Fibroblast of pulmonary artery (primary cell): ENCODE measurements at regions not wholly inside any gene's neighbourhood (a gene's known extent, or its start where the extent isn't known, plus 50 kb on each side); places are given as distances from the start of the nearest gene placed in this dataset.

ENCODE experiments used
- DNase-seq: peaks from one replicate; pipeline ENCODE4 v3.0.0-alpha.2; 2010; ENCODE audit warnings: low read depth
- H3K4me3 ChIP-seq: replicated peaks from 2 replicates; pipeline ENCODE4 v1.5.1; 2011; ENCODE audit warnings: low read depth, mild to moderate bottlenecking, control low read depth, low read length, moderate library complexity
- TF ChIP-seq, protein P1 (sequence below): IDR thresholded peaks from 2 replicates; pipeline ENCODE4 v1.5.1; 2011; ENCODE audit warnings: mild to moderate bottlenecking, control low read depth, low read length, inconsistent platforms; ENCODE audit errors: missing control alignments

DNA sequence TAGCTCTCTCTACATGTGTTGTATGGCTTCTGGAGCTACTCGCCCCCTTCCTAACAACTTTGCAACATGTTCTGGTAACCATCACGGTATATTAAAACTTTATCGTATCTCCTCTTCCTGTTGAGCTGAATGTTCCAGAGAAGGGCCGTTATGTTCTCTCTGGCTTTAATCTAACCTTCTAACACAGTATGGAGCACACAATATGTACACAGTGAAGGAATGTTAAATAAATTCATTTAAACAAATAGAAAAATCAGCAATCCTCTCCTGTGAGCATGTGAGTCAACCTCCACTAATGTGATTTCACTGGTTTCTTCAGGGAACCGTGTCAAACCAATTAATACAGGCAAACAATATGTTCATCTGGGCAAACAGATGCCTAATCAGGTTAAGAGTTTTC lies 319.5 kb upstream of the OR4E1 start:
- H3K4me3 ChIP-seq, result no peak overlapping the region
- no peak for DNase-seq
- TF ChIP-seq, protein P1, sequence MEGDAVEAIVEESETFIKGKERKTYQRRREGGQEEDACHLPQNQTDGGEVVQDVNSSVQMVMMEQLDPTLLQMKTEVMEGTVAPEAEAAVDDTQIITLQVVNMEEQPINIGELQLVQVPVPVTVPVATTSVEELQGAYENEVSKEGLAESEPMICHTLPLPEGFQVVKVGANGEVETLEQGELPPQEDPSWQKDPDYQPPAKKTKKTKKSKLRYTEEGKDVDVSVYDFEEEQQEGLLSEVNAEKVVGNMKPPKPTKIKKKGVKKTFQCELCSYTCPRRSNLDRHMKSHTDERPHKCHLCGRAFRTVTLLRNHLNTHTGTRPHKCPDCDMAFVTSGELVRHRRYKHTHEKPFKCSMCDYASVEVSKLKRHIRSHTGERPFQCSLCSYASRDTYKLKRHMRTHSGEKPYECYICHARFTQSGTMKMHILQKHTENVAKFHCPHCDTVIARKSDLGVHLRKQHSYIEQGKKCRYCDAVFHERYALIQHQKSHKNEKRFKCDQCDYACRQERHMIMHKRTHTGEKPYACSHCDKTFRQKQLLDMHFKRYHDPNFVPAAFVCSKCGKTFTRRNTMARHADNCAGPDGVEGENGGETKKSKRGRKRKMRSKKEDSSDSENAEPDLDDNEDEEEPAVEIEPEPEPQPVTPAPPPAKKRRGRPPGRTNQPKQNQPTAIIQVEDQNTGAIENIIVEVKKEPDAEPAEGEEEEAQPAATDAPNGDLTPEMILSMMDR, result no peak

DNA sequence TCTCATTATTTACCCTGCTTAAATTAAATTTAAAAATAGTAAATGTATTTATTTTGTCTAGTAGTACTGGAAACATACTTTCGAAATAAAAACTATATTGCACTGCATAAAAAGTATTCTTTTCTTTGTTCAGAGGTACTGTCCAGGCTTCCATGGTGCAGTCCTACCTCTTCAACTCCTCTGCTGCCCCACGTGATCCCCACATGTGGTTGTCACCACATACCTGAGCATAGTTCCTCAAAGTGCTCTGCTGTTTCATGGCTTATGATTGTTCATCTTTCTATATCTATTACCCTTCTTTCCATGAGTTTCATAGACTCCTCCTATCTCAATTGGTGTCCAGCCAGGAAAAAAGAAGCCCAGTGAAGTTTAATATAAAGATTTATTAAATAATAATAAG lies 317.5 kb upstream of the OR4E1 start:
- no peak overlapping the region for H3K4me3 ChIP-seq
- TF ChIP-seq, protein P1, result no peak
- DNase-seq, result no peak

DNA sequence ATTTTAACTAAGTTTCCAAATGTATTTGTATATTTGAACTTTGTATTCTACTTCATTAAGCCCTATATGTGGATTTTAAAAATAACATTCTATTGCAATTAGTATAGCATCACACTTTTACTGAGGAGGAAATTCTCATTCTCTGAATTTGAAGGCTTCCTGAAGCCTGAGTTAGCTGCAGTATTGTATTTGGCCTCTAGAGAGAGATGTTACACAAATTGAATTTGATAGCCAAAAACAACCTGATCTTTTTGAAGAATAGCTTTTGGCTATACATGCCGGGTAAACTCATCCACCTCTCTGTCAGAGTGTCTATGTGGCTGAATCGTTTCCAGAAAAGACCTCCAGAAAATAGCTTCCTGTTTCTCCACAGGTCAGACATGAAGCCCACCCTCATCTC lies 316.5 kb upstream of the OR4E1 start:
- TF ChIP-seq, protein P1, result peak; percentile 45
- DNase-seq, result peak; percentile 3
- no peak overlapping the region for H3K4me3 ChIP-seq

DNA sequence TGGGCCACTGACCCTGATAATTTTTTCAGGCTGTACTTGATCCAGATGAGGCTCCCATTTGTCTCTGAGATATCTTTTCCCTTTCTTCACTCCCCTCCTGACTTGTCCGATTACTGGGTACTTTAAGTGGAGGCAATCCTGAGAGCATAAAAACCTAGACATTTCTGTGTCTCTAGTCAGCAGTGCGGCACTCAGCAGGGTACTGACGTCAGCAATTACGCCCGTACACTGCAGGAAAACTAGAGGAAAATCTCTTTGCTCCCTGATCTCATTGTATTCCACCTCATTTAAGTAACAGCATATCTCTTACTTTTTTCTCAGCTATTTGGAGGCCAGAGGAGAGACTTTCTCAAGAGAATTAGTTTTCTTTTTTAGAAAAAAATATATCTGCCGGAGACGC lies 315.5 kb upstream of the OR4E1 start:
- peak; percentile 3 for DNase-seq
- no peak overlapping the region for H3K4me3 ChIP-seq
- TF ChIP-seq, protein P1, result no peak

DNA sequence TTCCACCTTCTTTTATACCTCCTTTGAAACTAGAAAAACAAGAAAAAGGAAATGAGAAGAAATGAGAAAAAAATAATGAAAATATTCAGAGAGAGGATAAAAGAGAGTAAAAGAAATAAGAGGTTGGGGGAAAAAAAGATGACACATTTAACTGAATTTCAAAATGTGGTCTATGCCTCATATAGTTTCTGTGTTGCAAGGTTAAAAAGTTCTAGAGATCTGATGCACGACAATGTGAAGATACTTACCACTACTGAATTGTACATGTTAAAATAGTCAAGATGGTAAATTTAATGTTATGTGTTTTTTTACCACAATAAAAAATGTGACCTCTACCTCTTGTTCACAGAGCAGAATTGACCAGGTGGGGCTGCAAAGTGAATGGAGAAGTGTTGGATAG lies 314.8 kb upstream of the OR4E1 start:
- H3K4me3 ChIP-seq, result no peak overlapping the region
- TF ChIP-seq, protein P1, result no peak
- no peak for DNase-seq

DNA sequence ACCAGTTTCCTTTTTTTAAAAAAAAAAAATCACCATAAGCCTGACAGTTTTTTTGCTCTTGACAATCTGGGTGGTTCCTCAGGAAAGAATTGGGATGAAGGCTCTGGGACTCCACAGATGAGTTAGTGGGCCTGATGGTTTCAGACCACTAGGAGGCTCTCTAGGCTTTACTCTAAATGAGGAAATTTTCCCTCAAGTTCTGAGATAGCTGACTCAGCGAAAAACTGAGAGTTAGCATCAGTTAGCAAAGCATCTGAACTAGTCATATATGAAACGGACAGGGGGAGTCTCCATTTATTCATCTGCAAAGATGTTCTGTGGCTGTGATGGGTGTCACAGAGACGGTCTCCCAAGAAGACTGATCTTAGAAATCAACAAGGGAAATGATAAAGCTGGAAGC lies 314.3 kb upstream of the OR4E1 start:
- peak; percentile 30 for DNase-seq
- no peak overlapping the region for H3K4me3 ChIP-seq
- TF ChIP-seq, protein P1, result peak; percentile 58

DNA sequence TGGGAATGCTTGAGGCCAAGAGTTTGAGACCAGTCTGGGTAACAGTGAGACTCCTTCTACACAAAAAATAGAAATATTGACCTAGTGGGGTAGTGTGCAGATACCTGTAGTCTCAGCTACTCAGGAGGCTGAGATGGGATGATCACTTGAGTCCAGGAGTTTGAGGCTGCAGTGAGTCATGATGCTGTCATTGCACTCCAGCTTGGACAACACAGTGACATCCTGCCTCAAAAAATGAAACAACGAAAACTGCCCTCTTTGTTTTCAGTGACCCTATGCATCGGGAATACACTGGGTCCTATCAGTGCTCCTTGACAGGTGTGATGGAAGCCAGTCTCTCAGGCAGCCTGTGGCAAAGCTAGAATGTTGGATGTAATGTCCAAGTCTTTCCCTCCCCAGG lies 311.5 kb upstream of the OR4E1 start:
- no peak for DNase-seq
- no peak overlapping the region for H3K4me3 ChIP-seq
- TF ChIP-seq, protein P1, result no peak
